A673 (cell line): ENCODE measurements at regions not wholly inside any gene's neighbourhood (a gene's known extent, or its start where the extent isn't known, plus 50 kb on each side); places are given as distances from the start of the nearest gene placed in this dataset.

Experiments used
- CTCF ChIP-seq: fragments of 300-800, 200-600 bp; sonication (generic); conservative IDR thresholded peaks from 2 replicates; pipeline ENCODE4 v1.5.1; 2017; ENCODE audit warnings: low read depth, mild to moderate bottlenecking, antibody characterized with exemption, low read length, moderate library complexity, mixed read lengths
- EZH2 ChIP-seq: fragments of 200-600 bp; sonication (generic); IDR thresholded peaks from 2 replicates; pipeline ENCODE4 v1.6.1; 2017; ENCODE audit warnings: borderline replicate concordance, low read depth, mild to moderate bottlenecking, mixed read lengths, antibody characterized with exemption, low read length; ENCODE audit not compliant: poor library complexity, severe bottlenecking

- TF ChIP-seq CTCF (no peak), EZH2 (no peak)
Observed at GRCh38 chrX:10795721-10796120, 175.3 kb upstream of the MID1 start.
